KG1 (cell line): ENCODE measurements at regions not wholly inside any gene's neighbourhood (a gene's known extent, or its start where the extent isn't known, plus 50 kb on each side); places are given as distances from the start of the nearest gene placed in this dataset.
A peak's percentile ranks its signal among the peaks of the same experiment; 100 is the strongest.
"Not testable (repeated sequence)": the region's sequence is repeated elsewhere in the genome, so short reads cannot be mapped to it uniquely, and the experiment has no call there.

Experiments
- DNase-seq: peaks from one replicate; lab custom pipeline; 2025; lab: John Stamatoyannopoulos, UW

GRCh38 chr15:70367913-70368705 lies 270.4 kb upstream of the TLE3 start:
- DNase-seq, result not testable (repeated sequence)

GRCh38 chr15:70364023-70364422 lies 266.3 kb upstream of the TLE3 start:
- DNase-seq, result not testable (repeated sequence)

- no peak for DNase-seq
These were observed 265.2 kb upstream of the TLE3 start for GRCh38 chr15:70362886-70363285.

GRCh38 chr15:70362350-70362749 lies 264.6 kb upstream of the TLE3 start:
- DNase-seq, result no peak

- no peak for DNase-seq
These were observed 264.2 kb upstream of the TLE3 start for GRCh38 chr15:70361891-70362290.

GRCh38 chr15:70361106-70361505 lies 263.4 kb upstream of the TLE3 start:
- no peak for DNase-seq

GRCh38 chr15:70358871-70359647 lies 261.3 kb upstream of the TLE3 start:
- no peak for DNase-seq

GRCh38 chr15:70358011-70358819 lies 260.5 kb upstream of the TLE3 start:
- DNase-seq, result no peak

GRCh38 chr15:70357453-70357852 lies 259.7 kb upstream of the TLE3 start:
- no peak for DNase-seq

- DNase-seq, result no peak
These were observed 259.2 kb upstream of the TLE3 start for GRCh38 chr15:70356919-70357318.

GRCh38 chr15:70356062-70356860 lies 258.5 kb upstream of the TLE3 start:
- no peak for DNase-seq

- DNase-seq, result no peak
These were observed 257.6 kb upstream of the TLE3 start for GRCh38 chr15:70355275-70355795.

GRCh38 chr15:70354346-70354905 lies 256.7 kb upstream of the TLE3 start:
- DNase-seq, result no peak

GRCh38 chr15:70353606-70354345 lies 256.1 kb upstream of the TLE3 start:
- no peak for DNase-seq

GRCh38 chr15:70351941-70352774 lies 254.4 kb upstream of the TLE3 start:
- no peak for DNase-seq

- no peak for DNase-seq
These were observed 253.7 kb upstream of the TLE3 start for GRCh38 chr15:70351391-70351790.

- DNase-seq, result peak; percentile 30
These were observed 251.0 kb upstream of the TLE3 start for GRCh38 chr15:70348581-70349344.

GRCh38 chr15:70348226-70348543 lies 250.5 kb upstream of the TLE3 start:
- DNase-seq, result no peak
